SK-N-DZ (cell line): ENCODE measurements at regions not wholly inside any gene's neighbourhood (a gene's known extent, or its start where the extent isn't known, plus 50 kb on each side); places are given as distances from the start of the nearest gene placed in this dataset.
"Not testable (repeated sequence)": the region's sequence is repeated elsewhere in the genome, so short reads cannot be mapped to it uniquely, and the experiment has no call there.

ENCODE experiments used
- DNase-seq: peaks from one replicate; pipeline ENCODE4 v3.0.0-alpha.2; 2015; ENCODE audit warnings: low spot score

- DNase-seq: no peak
These were observed 146.8 kb downstream of the CYP26A1 start for GRCh38 chr10:93220296-93221170.

DNA sequence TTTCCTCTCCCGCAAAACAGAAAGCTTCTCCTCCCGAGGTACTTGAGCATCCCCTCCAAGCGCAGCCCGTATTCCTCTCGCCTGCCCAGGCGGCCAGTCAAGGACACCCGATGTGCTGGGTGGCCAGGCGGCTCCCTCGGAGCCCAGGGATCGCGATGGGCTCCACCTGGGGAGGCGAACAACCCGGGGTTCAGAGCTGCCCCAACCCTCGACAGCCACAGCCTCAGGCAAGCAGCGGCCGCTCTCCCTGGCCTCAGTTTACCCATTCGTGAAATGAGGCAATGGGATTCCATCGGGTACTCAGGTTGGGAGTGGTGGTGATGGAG lies 147.4 kb downstream of the CYP26A1 start:
- DNase-seq: no peak

- no peak for DNase-seq
These were observed 147.8 kb downstream of the CYP26A1 start for GRCh38 chr10:93221521-93221920.

GRCh38 chr10:93222211-93222754 lies 148.6 kb downstream of the CYP26A1 start:
- DNase-seq: no peak

GRCh38 chr10:93222876-93223275 lies 149.2 kb downstream of the CYP26A1 start:
- DNase-seq: no peak

DNA sequence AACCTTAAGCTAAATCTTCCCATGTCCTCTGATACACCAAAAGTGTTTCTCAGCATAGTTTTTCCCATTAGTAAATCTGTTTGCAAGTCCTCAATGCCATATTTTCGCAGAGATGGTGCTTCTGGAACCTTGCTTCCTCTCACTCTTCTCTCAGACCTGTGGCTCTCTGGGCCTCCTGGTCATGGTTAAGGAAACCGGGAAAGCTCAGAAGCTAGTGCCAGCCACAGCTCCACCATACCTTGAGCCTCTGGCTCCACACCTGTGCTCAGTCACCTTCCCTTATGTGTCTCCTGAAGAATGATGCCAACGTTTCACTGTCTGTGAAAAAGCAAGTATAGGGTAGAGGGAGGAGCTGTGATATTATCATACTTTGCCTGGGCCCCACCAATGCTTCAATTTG lies 149.6 kb downstream of the CYP26A1 start:
- DNase-seq: no peak

GRCh38 chr10:93224005-93224779 lies 150.5 kb downstream of the CYP26A1 start:
- no peak for DNase-seq

DNA sequence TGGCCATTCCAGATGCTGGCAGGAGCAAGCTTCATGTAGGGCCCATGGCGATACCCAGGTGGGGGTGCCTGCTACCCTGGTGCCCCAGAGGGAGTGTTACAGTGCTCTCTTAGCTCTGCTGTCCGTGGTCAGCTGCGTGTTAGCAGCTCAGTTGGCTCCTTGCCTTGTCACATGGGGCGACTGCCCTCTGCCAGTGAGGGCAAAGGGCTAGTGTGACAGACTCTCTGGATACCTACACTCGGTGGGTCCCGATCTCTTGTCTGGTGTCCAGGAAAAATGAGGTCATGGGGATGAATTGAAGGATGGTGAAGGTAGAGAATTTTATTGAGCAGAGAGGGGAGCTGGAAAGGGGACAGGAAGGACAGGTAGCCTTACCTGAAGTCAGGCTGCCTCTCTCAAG lies 152.2 kb downstream of the CYP26A1 start:
- DNase-seq: no peak

DNA sequence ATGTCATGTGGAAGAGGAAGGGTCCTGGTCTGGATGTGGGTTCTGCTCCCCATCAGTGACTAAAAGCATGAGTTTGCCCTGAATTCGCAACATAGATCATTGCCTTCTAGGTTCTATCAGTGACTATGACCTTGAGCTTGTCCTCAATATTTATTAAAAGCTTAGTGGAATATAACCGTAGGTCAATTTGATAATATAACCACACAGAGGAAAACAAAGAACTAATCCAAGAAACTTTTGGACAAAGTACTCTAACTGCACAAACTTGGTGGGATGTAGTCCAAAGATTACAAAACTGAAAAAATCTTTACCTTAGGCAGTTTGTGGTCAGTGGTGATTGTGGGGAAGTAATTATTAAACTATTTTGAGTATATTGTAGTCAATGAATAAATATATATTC lies 152.9 kb downstream of the CYP26A1 start:
- no peak for DNase-seq

DNA sequence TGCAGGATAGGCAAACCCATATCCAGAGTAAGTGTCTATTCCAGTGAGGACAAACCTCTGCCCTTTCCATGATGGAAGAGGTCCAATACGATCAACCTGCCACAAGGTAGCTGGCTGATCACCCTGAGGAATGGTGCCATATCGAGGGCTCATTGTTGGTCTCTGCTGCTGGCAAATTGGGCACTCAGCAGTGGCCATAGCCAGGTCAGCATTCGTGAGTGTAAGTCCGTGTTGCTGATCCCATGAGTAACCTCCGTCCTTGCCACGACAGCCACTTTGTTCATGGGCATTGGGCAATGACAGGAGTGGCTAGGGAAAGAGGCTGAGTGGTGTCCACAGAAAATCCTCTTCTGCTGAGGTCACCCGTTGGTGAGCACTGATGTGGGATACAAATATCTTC lies 156.9 kb downstream of the CYP26A1 start:
- DNase-seq: not testable (repeated sequence)

DNA sequence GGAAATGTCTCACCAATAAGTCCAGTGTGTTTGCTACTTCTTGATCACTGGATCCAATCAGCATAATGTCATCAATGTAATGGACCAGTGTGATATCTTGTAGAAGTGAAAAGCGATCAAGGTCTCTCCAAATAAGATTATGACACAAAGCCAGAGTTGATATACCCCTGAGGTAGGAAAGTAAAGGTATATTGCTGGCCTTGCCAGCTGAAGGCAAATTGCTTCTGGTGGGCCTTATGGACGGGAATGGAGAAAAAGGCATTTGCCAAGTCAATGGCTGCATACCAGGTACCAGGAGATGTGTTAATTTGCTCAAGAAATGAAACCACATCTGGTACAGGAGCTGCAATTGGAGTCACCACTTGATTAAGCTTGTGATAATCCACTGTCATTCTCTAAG lies 158.5 kb downstream of the CYP26A1 start:
- DNase-seq: not testable (repeated sequence)

DNA sequence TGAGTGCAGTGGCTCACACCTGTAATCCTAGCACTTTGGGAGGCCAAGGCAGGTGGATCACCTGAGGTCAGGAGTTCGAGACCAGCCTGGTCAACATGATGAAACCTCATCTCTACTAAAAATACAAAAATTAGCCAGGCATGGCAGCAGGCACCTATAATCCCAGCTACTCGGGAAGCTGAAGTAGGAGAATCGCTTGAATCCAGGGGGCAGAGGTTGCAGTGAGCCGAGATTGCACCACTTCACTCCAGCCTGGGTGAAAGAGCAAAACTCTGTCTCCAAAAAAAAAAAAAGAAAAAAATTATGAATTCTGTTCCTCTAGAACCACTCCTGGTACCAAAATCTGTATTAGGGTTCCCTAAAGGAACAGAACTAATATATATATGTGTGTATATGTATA lies 161.2 kb downstream of the CYP26A1 start:
- DNase-seq: not testable (repeated sequence)

- no peak for DNase-seq
These were observed 162.0 kb downstream of the CYP26A1 start for GRCh38 chr10:93235686-93236085.

DNA sequence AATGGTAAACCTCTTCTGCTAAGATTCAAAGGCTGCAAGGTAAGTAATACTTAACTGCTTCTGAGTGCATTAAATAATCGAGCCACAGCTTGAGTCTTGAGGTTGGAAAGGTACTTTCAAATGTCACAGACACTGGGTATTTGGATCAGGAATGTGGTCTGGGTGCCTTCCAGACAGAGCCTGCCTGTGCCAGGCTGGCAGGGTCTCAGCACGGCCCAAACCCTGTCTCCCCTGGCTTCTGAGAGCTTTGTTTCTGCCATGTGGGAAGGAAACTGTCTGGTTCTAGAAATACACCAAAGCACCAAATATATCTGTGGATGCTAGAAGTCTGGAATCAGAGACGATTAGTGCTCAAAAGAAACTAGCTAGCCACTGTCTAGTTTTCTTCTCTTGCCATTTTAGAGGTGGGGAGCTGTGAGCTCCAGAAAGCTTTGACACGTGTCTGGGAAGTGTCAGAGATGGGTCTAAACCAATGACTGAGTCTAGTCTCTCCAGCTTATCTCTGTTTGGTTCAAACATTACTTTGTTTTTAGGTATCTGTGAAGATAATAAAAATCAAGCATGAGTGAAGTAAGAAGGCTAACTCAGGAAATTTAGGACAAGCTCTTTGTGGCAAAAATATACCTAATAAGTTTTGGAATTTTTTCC lies 162.8 kb downstream of the CYP26A1 start:
- no peak for DNase-seq

DNA sequence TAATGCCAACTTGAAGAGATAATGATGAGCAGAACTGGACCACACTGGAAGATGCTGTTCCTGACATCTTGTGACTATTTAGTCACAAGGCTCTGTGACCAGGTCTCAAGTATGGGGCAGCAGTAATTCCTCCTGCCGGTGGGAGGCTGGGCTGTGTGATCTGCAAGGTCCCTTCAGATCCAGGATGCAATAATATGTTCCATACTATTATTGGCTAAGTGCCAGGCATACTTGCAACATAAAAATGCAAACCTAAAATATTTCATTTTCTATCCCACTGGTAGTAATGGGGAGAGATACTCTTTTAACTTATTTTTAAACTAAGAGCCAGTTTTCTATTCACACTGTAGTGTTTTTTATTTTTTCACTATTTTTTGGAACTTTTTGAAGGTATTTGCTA lies 171.5 kb downstream of the CYP26A1 start:
- no peak for DNase-seq

DNA sequence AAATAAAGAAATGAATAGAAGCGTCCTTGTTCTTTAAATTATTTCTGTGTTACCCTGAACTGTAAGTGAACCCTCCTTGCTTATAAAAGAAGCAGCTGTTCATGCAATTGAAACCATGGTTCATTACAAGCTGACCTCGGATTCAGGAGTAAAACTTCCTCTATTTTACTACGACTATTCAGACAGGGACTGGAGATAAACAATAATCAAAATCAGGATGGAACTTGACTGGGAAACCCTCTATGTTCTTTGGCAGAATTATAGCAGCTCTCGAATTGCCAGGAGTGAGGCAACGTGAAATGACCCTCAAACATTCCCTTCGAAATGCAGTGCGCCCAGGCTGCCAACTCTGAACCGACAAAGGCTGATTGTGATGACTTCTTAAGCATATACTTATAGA lies 172.1 kb downstream of the CYP26A1 start:
- no peak for DNase-seq

GRCh38 chr10:93248583-93249227 lies 175.0 kb downstream of the CYP26A1 start:
- no peak for DNase-seq

DNA sequence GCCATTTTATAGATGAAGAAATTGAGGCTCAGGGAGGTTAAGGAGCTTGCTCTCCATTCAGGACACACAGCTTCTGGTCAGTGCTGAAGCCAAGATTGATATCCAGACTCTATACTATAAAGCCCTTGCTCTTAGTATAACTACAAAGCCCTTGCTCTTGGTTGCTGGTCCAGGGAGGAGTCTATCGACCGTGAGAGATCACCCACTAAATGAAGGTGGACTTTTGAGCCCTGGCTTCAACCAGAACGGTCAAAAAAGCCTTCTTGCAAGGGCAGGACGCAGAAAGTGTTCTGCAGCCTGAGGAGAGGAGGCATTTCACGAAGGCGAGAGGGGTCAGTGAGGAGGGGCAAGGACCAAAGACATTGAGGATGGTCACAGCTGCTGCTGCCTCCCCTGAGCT lies 176.3 kb downstream of the CYP26A1 start:
- no peak for DNase-seq

DNA sequence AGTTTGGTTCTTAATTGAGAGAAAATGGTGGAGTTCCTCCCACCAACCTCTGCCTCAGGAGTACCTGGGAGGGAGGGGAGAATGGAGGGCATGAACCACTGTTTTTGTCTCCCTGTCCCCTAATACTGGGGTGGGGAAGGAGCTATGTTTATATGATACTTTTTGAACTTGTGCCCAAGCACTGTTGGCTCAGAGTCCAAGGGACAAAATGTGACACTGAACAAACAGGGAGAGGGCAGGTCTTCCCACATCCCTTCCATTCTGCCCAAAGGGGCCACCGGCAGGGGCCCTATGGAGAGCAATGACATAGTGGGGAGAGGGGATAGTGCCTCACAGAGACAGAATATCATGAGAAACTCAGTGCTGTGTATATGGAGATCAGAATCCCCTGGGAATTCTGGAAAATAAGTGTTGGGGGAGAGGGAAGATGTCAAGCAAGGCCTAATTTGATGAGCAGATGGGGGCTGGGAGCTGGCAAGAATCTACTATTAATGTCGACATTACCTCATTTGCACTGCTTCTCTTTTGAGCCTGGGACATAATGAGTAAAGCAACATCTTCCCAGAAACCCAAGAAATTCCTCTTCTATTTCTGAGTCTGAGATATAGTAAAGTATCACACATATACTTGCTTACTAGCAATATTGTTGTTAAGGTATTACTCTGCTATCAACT lies 180.6 kb downstream of the CYP26A1 start:
- DNase-seq: no peak

DNA sequence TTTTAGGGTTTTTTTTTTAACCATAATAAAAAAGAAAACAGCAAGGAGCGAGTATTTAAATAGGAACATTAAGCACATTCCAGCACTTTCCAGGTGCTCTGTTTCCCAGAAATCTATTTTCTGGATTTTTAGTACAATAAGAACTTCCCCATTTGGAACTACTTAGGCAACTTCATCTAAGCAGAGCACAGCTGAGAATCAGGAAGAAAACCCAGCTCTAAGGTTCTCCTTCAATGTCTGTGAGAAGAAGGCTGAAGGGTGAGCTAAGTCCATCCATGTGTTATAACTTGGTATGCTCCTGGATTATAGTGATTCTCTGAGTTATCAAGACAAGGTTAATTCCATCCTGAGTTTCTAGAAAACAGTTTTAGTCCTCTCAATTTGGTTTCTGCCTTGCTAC lies 181.9 kb downstream of the CYP26A1 start:
- no peak for DNase-seq
